ENCODE measurements at regions not wholly inside any gene's neighbourhood (a gene's known extent, or its start where the extent isn't known, plus 50 kb on each side); places are given as distances from the start of the nearest gene placed in this dataset.

- Mint-ChIP-seq H3K4me1 (ENCODE audit: low read depth, unreplicated experiment) (no peaks in the 10 kb centered on the region), H3K36me3 (ENCODE audit: unreplicated experiment) (no peaks in the 10 kb centered on the region), H3K27ac (ENCODE audit: unreplicated experiment) (no peak overlapping the region), H3K9me3 (ENCODE audit: unreplicated experiment) (no peaks in the 10 kb centered on the region), H3K4me3 (ENCODE audit: unreplicated experiment) (no peak overlapping the region), H3K27me3 (ENCODE audit: unreplicated experiment) (no peaks in the 10 kb centered on the region)
- TF ChIP-seq CTCF (IDR thresholded peaks at IDR 0.05; ENCODE audit: partially characterized antibody, unreplicated experiment) = no peak
- no peak for DNase-seq
Measured at GRCh38 chr4:138310991-138311390, 68.8 kb upstream of the SLC7A11 start.

- DNase-seq = no peak
- no peak overlapping the region for H3K27ac Mint-ChIP-seq (ENCODE audit: unreplicated experiment)
- no peaks in the 10 kb centered on the region for H3K36me3 Mint-ChIP-seq (ENCODE audit: unreplicated experiment)
- no peak overlapping the region for H3K4me3 Mint-ChIP-seq (ENCODE audit: unreplicated experiment)
- no peaks in the 10 kb centered on the region for H3K4me1 Mint-ChIP-seq (ENCODE audit: low read depth, unreplicated experiment)
- no peaks in the 10 kb centered on the region for H3K9me3 Mint-ChIP-seq (ENCODE audit: unreplicated experiment)
- TF ChIP-seq CTCF (IDR thresholded peaks at IDR 0.05; ENCODE audit: partially characterized antibody, unreplicated experiment) = no peak
- no peaks in the 10 kb centered on the region for H3K27me3 Mint-ChIP-seq (ENCODE audit: unreplicated experiment)
Measured at GRCh38 chr4:138310498-138310897, 68.3 kb upstream of the SLC7A11 start.

GRCh38 chr4:138308356-138308755 is 66.2 kb upstream of the SLC7A11 start:
- H3K27me3 Mint-ChIP-seq (ENCODE audit: unreplicated experiment) = no peaks in the 10 kb centered on the region
- no peaks in the 10 kb centered on the region for H3K4me1 Mint-ChIP-seq (ENCODE audit: low read depth, unreplicated experiment)
- H3K9me3 Mint-ChIP-seq (ENCODE audit: unreplicated experiment) = no peaks in the 10 kb centered on the region

GRCh38 chr4:138307319-138307718 is 65.2 kb upstream of the SLC7A11 start:
- no peak for DNase-seq
- no peaks in the 10 kb centered on the region for H3K9me3 Mint-ChIP-seq (ENCODE audit: unreplicated experiment)
- no peak overlapping the region for H3K27ac Mint-ChIP-seq (ENCODE audit: unreplicated experiment)
- H3K36me3 Mint-ChIP-seq (ENCODE audit: unreplicated experiment) = no peaks in the 10 kb centered on the region
- H3K4me3 Mint-ChIP-seq (ENCODE audit: unreplicated experiment) = no peak overlapping the region
- H3K4me1 Mint-ChIP-seq (ENCODE audit: low read depth, unreplicated experiment) = no peaks in the 10 kb centered on the region
- no peak for TF ChIP-seq CTCF (IDR thresholded peaks at IDR 0.05; ENCODE audit: partially characterized antibody, unreplicated experiment)
- H3K27me3 Mint-ChIP-seq (ENCODE audit: unreplicated experiment) = no peaks in the 10 kb centered on the region

More at GRCh38 chr4:138308356-138308755, 66.2 kb upstream of the SLC7A11 start:
- TF ChIP-seq CTCF (IDR thresholded peaks at IDR 0.05; ENCODE audit: partially characterized antibody, unreplicated experiment) = no peak
- Mint-ChIP-seq H3K27ac (ENCODE audit: unreplicated experiment) (no peak overlapping the region), H3K36me3 (ENCODE audit: unreplicated experiment) (no peaks in the 10 kb centered on the region), H3K4me3 (ENCODE audit: unreplicated experiment) (no peak overlapping the region)
- no peak for DNase-seq

- H3K4me1 Mint-ChIP-seq (ENCODE audit: low read depth, unreplicated experiment) = no peaks in the 10 kb centered on the region
- H3K4me3 Mint-ChIP-seq (ENCODE audit: unreplicated experiment) = no peak overlapping the region
- H3K27ac Mint-ChIP-seq (ENCODE audit: unreplicated experiment) = no peak overlapping the region
- TF ChIP-seq CTCF (IDR thresholded peaks at IDR 0.05; ENCODE audit: partially characterized antibody, unreplicated experiment) = no peak
- no peaks in the 10 kb centered on the region for H3K36me3 Mint-ChIP-seq (ENCODE audit: unreplicated experiment)
- no peaks in the 10 kb centered on the region for H3K9me3 Mint-ChIP-seq (ENCODE audit: unreplicated experiment)
- H3K27me3 Mint-ChIP-seq (ENCODE audit: unreplicated experiment) = no peaks in the 10 kb centered on the region
- DNase-seq = no peak
Measured at GRCh38 chr4:138305050-138305449, 62.9 kb upstream of the SLC7A11 start.
